PC-3 (cell line): ENCODE measurements at regions not wholly inside any gene's neighbourhood (a gene's known extent, or its start where the extent isn't known, plus 50 kb on each side); places are given as distances from the start of the nearest gene placed in this dataset.

ENCODE experiments used
- ATAC-seq: fragments of 200-7000 bp; cut with Tn5 transposase; 2 replicates; pipeline ENCODE4 v1.9.1; 2020; ENCODE audit warnings: mild to moderate bottlenecking, moderate library complexity
- BruUV-seq: library from RNA; stranded (reverse); fragments of 400-500 nt; replicated peaks from 2 replicates; lab custom pipeline; 2021; lab: Mats Ljungman, UMichigan
- CTCF ChIA-PET: fragments of 300-600 bp; sonication (Branson Sonifier 250); formaldehyde crosslinking; loops from one replicate; lab custom pipeline; 2022; ENCODE audit warnings: antibody characterized with exemption; lab: Charles Lee
- POLR2A ChIA-PET: fragments of 300-600 bp; sonication (Branson Sonifier 250); formaldehyde crosslinking; loops from one replicate; lab custom pipeline; 2022; ENCODE audit warnings: antibody characterized with exemption; ENCODE audit not compliant: unreplicated experiment; lab: Charles Lee
- DNase-seq: peaks from one replicate; pipeline ENCODE4 v3.0.0-alpha.2; 2015
- H2AFZ ChIP-seq: fragments of 300-600 bp; sonication (generic); 2 replicates; pipeline ENCODE4 v1.6.0; 2016; ENCODE audit warnings: antibody characterized with exemption, low read length
- H3F3A ChIP-seq: fragments of 300-600 bp; sonication (generic); one replicate; pipeline ENCODE4 v1.6.0; 2017; ENCODE audit warnings: antibody characterized with exemption, low read length, control low read depth, mild to moderate bottlenecking; ENCODE audit not compliant: unreplicated experiment
- H3K27ac ChIP-seq: fragments of 300-600 bp; sonication (generic); 2 replicates; pipeline ENCODE4 v1.5.1; 2016; ENCODE audit warnings: mild to moderate bottlenecking, low read length
- H3K27me3 ChIP-seq: fragments of 300-600 bp; sonication (generic); 2 replicates; pipeline ENCODE4 v1.6.1; 2016; ENCODE audit warnings: low read length, mixed read lengths
- H3K36me3 ChIP-seq: fragments of 300-600 bp; sonication (generic); 2 replicates; pipeline ENCODE4 v1.6.1; 2016; ENCODE audit warnings: low read depth, mixed run types, low read length, mixed read lengths
- H3K4me1 ChIP-seq: fragments of 300-600 bp; sonication (generic); 2 replicates; pipeline ENCODE4 v1.5.1; 2016; ENCODE audit warnings: low read length; ENCODE audit not compliant: insufficient read depth
- H3K4me2 ChIP-seq: fragments of 300-600 bp; sonication (generic); 2 replicates; pipeline ENCODE4 v1.6.0; 2016; ENCODE audit warnings: low read length
- H3K4me3 ChIP-seq: fragments of 300-600 bp; sonication (generic); 2 replicates; pipeline ENCODE4 v1.5.1; 2016; ENCODE audit warnings: mild to moderate bottlenecking, low read length, mixed read lengths
- H3K79me2 ChIP-seq: fragments of 300-600 bp; sonication (generic); 2 replicates; pipeline ENCODE4 v1.6.1; 2017; ENCODE audit warnings: low read length, mixed read lengths
- H3K9ac ChIP-seq: fragments of 300-600 bp; sonication (generic); 2 replicates; pipeline ENCODE4 v1.6.0; 2016; ENCODE audit warnings: mild to moderate bottlenecking, low read length
- H3K9me2 ChIP-seq: fragments of 300-600 bp; sonication (generic); replicated peaks from 2 replicates; pipeline ENCODE4 v1.6.1; 2016; ENCODE audit warnings: mixed run types, low read length, mixed read lengths
- H3K9me3 ChIP-seq: fragments of 300-600 bp; sonication (generic); 2 replicates; pipeline ENCODE4 v1.6.1; 2016; ENCODE audit warnings: low read length, mixed read lengths
- H4K20me1 ChIP-seq: fragments of 300-600 bp; sonication (generic); 2 replicates; pipeline ENCODE4 v1.6.1; 2016; ENCODE audit warnings: low read length, mixed read lengths
- CTCF ChIP-seq: fragments of 300-600 bp; sonication (generic); conservative IDR thresholded peaks from 2 replicates; pipeline ENCODE4 v1.5.1; 2017; ENCODE audit warnings: antibody characterized with exemption, low read depth, mild to moderate bottlenecking, low read length
- EZH2 ChIP-seq: fragments of 300-600 bp; sonication (generic); IDR thresholded peaks from one replicate; pipeline ENCODE4 v1.6.1; 2017; ENCODE audit warnings: antibody characterized with exemption, mild to moderate bottlenecking, low read length; ENCODE audit not compliant: unreplicated experiment
- EZH2phosphoT487 ChIP-seq: fragments of 300-600 bp; sonication (generic); IDR thresholded peaks from 2 replicates; pipeline ENCODE4 v1.6.1; 2018; ENCODE audit warnings: mild to moderate bottlenecking, antibody characterized with exemption, low read length, borderline replicate concordance
- intact Hi-C: fragments of 100-400 bp; cut with micrococcal nuclease; formaldehyde crosslinking; loops from 2 replicates; pipeline ENCODE4 v1.9.0; 2023

- Histone ChIP-seq H4K20me1 (no peaks in the 10 kb centered on the region), H3K27ac (no peak overlapping the region), H3K9ac (no peak overlapping the region), H3K4me1 (no peaks in the 10 kb centered on the region), H3K27me3 (no peaks in the 10 kb centered on the region), H3K9me3 (no peaks in the 10 kb centered on the region), H3K79me2 (no peaks in the 10 kb centered on the region), H3K4me3 (no peak overlapping the region), H3K9me2 (no peaks in the 10 kb centered on the region), H2AFZ (no peak overlapping the region), H3F3A (no peaks in the 10 kb centered on the region), H3K4me2 (no peak overlapping the region), H3K36me3 (no peaks in the 10 kb centered on the region)
- BruUV-seq, result no TSS peak
- ChIA-PET CTCF (no interaction called here), POLR2A (no interaction called here)
- intact Hi-C loops, result no loop called here
- DNase-seq (no peak), ATAC-seq (no peak)
- TF ChIP-seq CTCF (no peak), EZH2phosphoT487 (no peak), EZH2 (no peak)
Observed at GRCh38 chr7:85940798-85941197, 702.9 kb upstream of the GRM3 start.

GRCh38 chr7:85931919-85932318, 711.8 kb upstream of the GRM3 start:
- no TSS peak for BruUV-seq
- Histone ChIP-seq H3K9me3 (no peaks in the 10 kb centered on the region), H3K4me3 (no peak overlapping the region), H3K4me2 (no peak overlapping the region), H3K27me3 (no peaks in the 10 kb centered on the region), H3K27ac (no peak overlapping the region), H3K9ac (no peak overlapping the region), H3K4me1 (no peaks in the 10 kb centered on the region), H3K79me2 (no peaks in the 10 kb centered on the region), H4K20me1 (no peaks in the 10 kb centered on the region), H2AFZ (no peak overlapping the region), H3F3A (no peaks in the 10 kb centered on the region), H3K36me3 (no peaks in the 10 kb centered on the region), H3K9me2 (no peaks in the 10 kb centered on the region)
- no peak for DNase-seq
- intact Hi-C loops, result no loop called here
- no peak for TF ChIP-seq CTCF
- no peak for TF ChIP-seq EZH2phosphoT487
- TF ChIP-seq EZH2, result no peak
- ChIA-PET POLR2A (no interaction called here), CTCF (no interaction called here)
- ATAC-seq, result no peak

GRCh38 chr7:85928500-85928899, 715.2 kb upstream of the GRM3 start:
- no peaks in the 10 kb centered on the region for H3F3A ChIP-seq
- intact Hi-C loops, result no loop called here
- H4K20me1 ChIP-seq, result no peaks in the 10 kb centered on the region
- no peaks in the 10 kb centered on the region for H3K36me3 ChIP-seq
- H3K4me2 ChIP-seq, result no peak overlapping the region
- H3K27ac ChIP-seq, result no peak overlapping the region
- TF ChIP-seq EZH2phosphoT487 (no peak), EZH2 (no peak), CTCF (no peak)
- no peak for DNase-seq
- ChIA-PET CTCF (no interaction called here), POLR2A (no interaction called here)
- H2AFZ ChIP-seq, result no peak overlapping the region
- no peaks in the 10 kb centered on the region for H3K9me2 ChIP-seq
- H3K27me3 ChIP-seq, result no peaks in the 10 kb centered on the region
- H3K9ac ChIP-seq, result no peak overlapping the region
- H3K4me1 ChIP-seq, result no peaks in the 10 kb centered on the region
- no peaks in the 10 kb centered on the region for H3K79me2 ChIP-seq
- no peak overlapping the region for H3K4me3 ChIP-seq
- no TSS peak for BruUV-seq
- no peak for ATAC-seq
- H3K9me3 ChIP-seq, result no peaks in the 10 kb centered on the region
